ENCODE measurements at regions not wholly inside any gene's neighbourhood (a gene's known extent, or its start where the extent isn't known, plus 50 kb on each side); places are given as distances from the start of the nearest gene placed in this dataset.

DNA sequence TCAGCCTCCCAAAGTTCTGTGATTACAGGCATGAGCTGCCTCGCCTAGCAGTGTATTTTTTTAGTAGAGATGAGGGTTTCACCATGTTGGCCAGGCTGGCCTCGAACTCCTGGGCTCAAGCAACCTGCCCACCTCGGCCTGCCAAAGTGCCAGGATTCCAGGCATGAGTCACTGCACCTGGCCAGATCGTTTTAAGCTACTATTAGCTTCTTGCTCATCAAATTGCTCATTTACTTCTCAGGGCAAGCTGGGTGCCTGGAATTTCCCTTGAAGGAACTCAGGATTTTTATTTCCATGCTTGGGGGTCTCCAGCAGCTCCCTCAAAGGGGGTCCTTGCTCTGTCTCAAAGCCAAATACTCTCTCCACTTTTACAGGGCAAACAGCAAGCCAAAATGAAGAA, 798.0 kb upstream of the AUTS2 start:
- H3K27ac Mint-ChIP-seq (ENCODE audit: unreplicated experiment): no peak overlapping the region
- DNase-seq (ENCODE audit: low read depth): peak; percentile 25

DNA sequence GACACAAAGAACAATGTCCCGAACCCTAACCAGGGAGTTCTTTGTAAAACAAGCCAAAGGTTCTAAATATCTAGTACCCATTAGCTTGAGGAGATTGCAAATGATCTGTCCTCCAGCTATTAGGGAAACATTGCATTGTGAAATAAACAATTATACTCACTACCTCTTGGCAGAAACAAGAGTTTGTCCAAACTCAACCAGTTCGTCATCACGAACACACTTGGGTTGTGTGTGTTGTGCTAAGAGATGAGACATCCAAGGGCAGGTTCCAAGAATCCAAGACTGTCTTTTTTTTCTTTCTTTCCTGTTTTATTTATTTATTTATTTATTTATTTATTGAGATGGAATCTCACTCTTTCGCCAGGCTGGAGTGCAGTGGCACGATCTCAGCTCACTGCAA, 793.1 kb upstream of the AUTS2 start:
- no peak for FAIRE-seq
- Mint-ChIP-seq H3K36me3 (ENCODE audit: low read depth, unreplicated experiment) (peaks cover 1% of the 10 kb centered on the region), H3K27ac (ENCODE audit: unreplicated experiment) (no peak overlapping the region), H3K27me3 (ENCODE audit: low read depth, unreplicated experiment) (no peaks in the 10 kb centered on the region), H3K4me1 (ENCODE audit: low read depth, unreplicated experiment) (no peaks in the 10 kb centered on the region), H3K4me3 (ENCODE audit: unreplicated experiment) (no peak overlapping the region), H3K9me3 (ENCODE audit: unreplicated experiment) (peaks cover 30% of the 10 kb centered on the region)
- Histone ChIP-seq H3K9me3 (ENCODE audit: insufficient read depth, low read depth, low read length) (no peaks in the 10 kb centered on the region), H2AFZ (ENCODE audit: low read depth, low read length) (no peak overlapping the region), H3K27ac (ENCODE audit: low read depth, low read length) (no peak overlapping the region), H4K20me1 (ENCODE audit: insufficient read depth, low read length) (no peaks in the 10 kb centered on the region), H3K4me3 (ENCODE audit: insufficient read depth, low read depth, low read length) (no peak overlapping the region), H3K36me3 (ENCODE audit: insufficient read depth, low read length) (no peaks in the 10 kb centered on the region), H3K79me2 (ENCODE audit: insufficient read depth, low read length) (no peaks in the 10 kb centered on the region), H3K27me3 (ENCODE audit: insufficient read depth, low read length) (no peaks in the 10 kb centered on the region), H3K4me1 (ENCODE audit: insufficient read depth, low read length) (peaks cover 1% of the 10 kb centered on the region), H3K4me2 (ENCODE audit: low read length) (no peak overlapping the region), H3K9ac (ENCODE audit: low read length) (no peak overlapping the region)
- no peak for DNase-seq (ENCODE audit: low read depth)
- no peak for TF ChIP-seq CTCF (IDR thresholded peaks at IDR 0.05; ENCODE audit: insufficient read depth, low read depth, low read length)
- no peak for TF ChIP-seq EZH2 (IDR thresholded peaks at IDR 0.05; ENCODE audit: insufficient read depth, low read length)

More for the DNA sequence above, 798.0 kb upstream of the AUTS2 start:
- Histone ChIP-seq H3K4me1 (ENCODE audit: insufficient read depth, low read length) (peaks cover 2% of the 10 kb centered on the region), H3K4me2 (ENCODE audit: low read length) (no peak overlapping the region), H3K4me3 (ENCODE audit: insufficient read depth, low read depth, low read length) (no peak overlapping the region), H3K27me3 (ENCODE audit: insufficient read depth, low read length) (no peaks in the 10 kb centered on the region), H3K27ac (ENCODE audit: low read depth, low read length) (no peak overlapping the region), H3K36me3 (ENCODE audit: insufficient read depth, low read length) (no peaks in the 10 kb centered on the region), H4K20me1 (ENCODE audit: insufficient read depth, low read length) (no peaks in the 10 kb centered on the region), H3K9me3 (ENCODE audit: insufficient read depth, low read depth, low read length) (no peaks in the 10 kb centered on the region), H2AFZ (ENCODE audit: low read depth, low read length) (no peak overlapping the region), H3K79me2 (ENCODE audit: insufficient read depth, low read length) (no peaks in the 10 kb centered on the region), H3K9ac (ENCODE audit: low read length) (no peak overlapping the region)
- Mint-ChIP-seq H3K9me3 (ENCODE audit: unreplicated experiment) (peaks cover 12% of the 10 kb centered on the region), H3K4me3 (ENCODE audit: unreplicated experiment) (no peak overlapping the region), H3K4me1 (ENCODE audit: low read depth, unreplicated experiment) (no peaks in the 10 kb centered on the region), H3K27me3 (ENCODE audit: low read depth, unreplicated experiment) (no peaks in the 10 kb centered on the region), H3K36me3 (ENCODE audit: low read depth, unreplicated experiment) (no peaks in the 10 kb centered on the region)
- TF ChIP-seq EZH2 (IDR thresholded peaks at IDR 0.05; ENCODE audit: insufficient read depth, low read length) (no peak), CTCF (IDR thresholded peaks at IDR 0.05; ENCODE audit: insufficient read depth, low read depth, low read length) (no peak)
- FAIRE-seq: no peak

GRCh38 chr7:68807666-68808065, 790.6 kb upstream of the AUTS2 start:
- Histone ChIP-seq H3K9ac (ENCODE audit: low read length) (no peak overlapping the region), H3K9me3 (ENCODE audit: insufficient read depth, low read depth, low read length) (no peaks in the 10 kb centered on the region), H3K27me3 (ENCODE audit: insufficient read depth, low read length) (no peaks in the 10 kb centered on the region), H3K36me3 (ENCODE audit: insufficient read depth, low read length) (no peaks in the 10 kb centered on the region), H3K27ac (ENCODE audit: low read depth, low read length) (no peak overlapping the region), H3K4me1 (ENCODE audit: insufficient read depth, low read length) (no peaks in the 10 kb centered on the region), H3K79me2 (ENCODE audit: insufficient read depth, low read length) (no peaks in the 10 kb centered on the region), H4K20me1 (ENCODE audit: insufficient read depth, low read length) (no peaks in the 10 kb centered on the region), H2AFZ (ENCODE audit: low read depth, low read length) (no peak overlapping the region), H3K4me2 (ENCODE audit: low read length) (no peak overlapping the region), H3K4me3 (ENCODE audit: insufficient read depth, low read depth, low read length) (no peak overlapping the region)
- no peak overlapping the region for H3K27ac Mint-ChIP-seq (ENCODE audit: unreplicated experiment)
- TF ChIP-seq CTCF (IDR thresholded peaks at IDR 0.05; ENCODE audit: insufficient read depth, low read depth, low read length): no peak
- TF ChIP-seq EZH2 (IDR thresholded peaks at IDR 0.05; ENCODE audit: insufficient read depth, low read length): no peak
- H3K4me1 Mint-ChIP-seq (ENCODE audit: low read depth, unreplicated experiment): no peaks in the 10 kb centered on the region
- DNase-seq (ENCODE audit: low read depth) (no peak), FAIRE-seq (no peak)
- no peaks in the 10 kb centered on the region for H3K27me3 Mint-ChIP-seq (ENCODE audit: low read depth, unreplicated experiment)
- peaks cover 25% of the 10 kb centered on the region for H3K9me3 Mint-ChIP-seq (ENCODE audit: unreplicated experiment)
- peaks cover 1% of the 10 kb centered on the region for H3K36me3 Mint-ChIP-seq (ENCODE audit: low read depth, unreplicated experiment)
- H3K4me3 Mint-ChIP-seq (ENCODE audit: unreplicated experiment): no peak overlapping the region

Measured in astrocyte (in vitro differentiated cells and primary cell).